HepG2 (cell line): ENCODE measurements at regions not wholly inside any gene's neighbourhood (a gene's known extent, or its start where the extent isn't known, plus 50 kb on each side); places are given as distances from the start of the nearest gene placed in this dataset.

Experiments used
- ATAC-seq: fragments of 200-7000 bp; cut with Tn5 transposase; 3 replicates; pipeline ENCODE4 v1.9.1; 2020; ENCODE audit warnings: mild to moderate bottlenecking, moderate library complexity
- BruUV-seq: library from RNA; stranded (reverse); fragments of 400-500 nt; replicated peaks from 2 replicates; lab custom pipeline; 2021; lab: Mats Ljungman, UMichigan
- CTCF ChIA-PET: fragments of 300-600 bp; formaldehyde crosslinking; extraction: SDS; loops from one replicate; lab custom pipeline; 2021; ENCODE audit warnings: low total read pairs, inconsistent platforms, low intra/inter-chr PET ratio; lab: Yijun Ruan, JAX
- POLR2A ChIA-PET: fragments of 350-600 bp; sonication (Branson Sonifier 250); formaldehyde crosslinking; loops from one replicate; lab custom pipeline; 2020; ENCODE audit warnings: antibody characterized with exemption, inconsistent platforms; lab: Yijun Ruan, JAX
- DNase-seq: peaks from one replicate; pipeline ENCODE4 v3.0.0-alpha.2; 2015; ENCODE audit warnings: low spot score
- FAIRE-seq: peaks from 3 replicates; lab custom pipeline; 2011; peaks lifted over from hg19 to GRCh38; lab: Jason Lieb, UNC
- H2AFZ ChIP-seq: one replicate; pipeline ENCODE4 v1.6.1; 2011; ENCODE audit warnings: low read length, inconsistent platforms
- H3K27ac ChIP-seq: fragments of 300-600 bp; 3 replicates; pipeline ENCODE4 v1.8.0; 2011; ENCODE audit warnings: mixed run types, mild to moderate bottlenecking, mixed read lengths, low read length, inconsistent platforms; ENCODE audit not compliant: insufficient read depth; ENCODE audit errors: extremely low read length
- H3K27me3 ChIP-seq, 2 experiments: fragments of 200-600 bp in 1 of 2; 2 replicates in 1 of 2; 3 replicates in 1 of 2; pipeline versions ENCODE4 v1.6.0 to v1.8.0; 2011; ENCODE audit warnings: low read length in 2 of 2, mild to moderate bottlenecking in 2 of 2, moderate library complexity in 2 of 2, inconsistent platforms in 1 of 2; ENCODE audit not compliant: insufficient read depth in 2 of 2, control insufficient read depth in 1 of 2
- H3K36me3 ChIP-seq, 2 experiments: fragments of 200-600 bp in 1 of 2; replicated peaks in 1 of 2; 2 replicates in 1 of 2; 3 replicates in 1 of 2; pipeline versions ENCODE4 v1.5.1 to v1.8.0; 2011; ENCODE audit warnings: low read length in 2 of 2, inconsistent platforms in 1 of 2; ENCODE audit not compliant: insufficient read depth in 2 of 2, control insufficient read depth in 1 of 2
- H3K4me1 ChIP-seq: 2 replicates; pipeline ENCODE4 v1.5.1; 2012; ENCODE audit warnings: low read length, inconsistent platforms; ENCODE audit not compliant: insufficient read depth
- H3K4me2 ChIP-seq: 2 replicates; pipeline ENCODE4 v1.6.0; 2011; ENCODE audit warnings: low read depth, low read length, inconsistent platforms
- H3K4me3 ChIP-seq, 3 experiments: fragments of 200-600 bp in 1 of 3; sonication (generic), shearing (Covaris generic) in 1 of 3; replicated peaks in 1 of 3; 2 replicates each; pipeline ENCODE4 v1.5.1; 2011 to 2016; ENCODE audit warnings: low read length in 3 of 3, inconsistent platforms in 2 of 3, low read depth in 2 of 3, mild to moderate bottlenecking in 2 of 3, control low read depth in 1 of 3, mixed read lengths in 1 of 3; ENCODE audit not compliant: insufficient read depth in 1 of 3
- H3K79me2 ChIP-seq: one replicate; pipeline ENCODE4 v1.6.1; 2011; ENCODE audit warnings: low read length, inconsistent platforms; ENCODE audit not compliant: insufficient read depth
- H3K9ac ChIP-seq: 2 replicates; pipeline ENCODE4 v1.6.0; 2011; ENCODE audit warnings: mild to moderate bottlenecking, low read depth, low read length, inconsistent platforms; ENCODE audit not compliant: insufficient read depth
- H3K9me3 ChIP-seq: 2 replicates; pipeline ENCODE4 v1.5.1; 2012; ENCODE audit warnings: mild to moderate bottlenecking, low read length
- H4K20me1 ChIP-seq: 2 replicates; pipeline ENCODE4 v1.6.0; 2011; ENCODE audit warnings: inconsistent platforms, mild to moderate bottlenecking, low read length, moderate library complexity; ENCODE audit not compliant: insufficient read depth
- ARNT2 ChIP-seq: sonication (generic); formaldehyde crosslinking; IDR thresholded peaks from 2 replicates; pipeline ENCODE4 v1.8.0; 2022; ENCODE audit warnings: mild to moderate bottlenecking, low read depth, missing genetic modification reagents, moderate library complexity
- ATF7 ChIP-seq, 2 experiments: fragments of 450-650 bp in 1 of 2; sonication (generic) in 1 of 2; formaldehyde crosslinking in 1 of 2; IDR thresholded peaks; 2 replicates each; pipeline versions ENCODE4 v1.4.0 to v1.6.1; 2016 to 2020; ENCODE audit warnings: antibody characterized with exemption in 1 of 2, mild to moderate bottlenecking in 1 of 2, missing genetic modification reagents in 1 of 2
- LBX2 ChIP-seq: sonication (generic); formaldehyde crosslinking; IDR thresholded peaks from 2 replicates; pipeline ENCODE4 v1.5.0; 2020; ENCODE audit warnings: missing genetic modification reagents, mild to moderate bottlenecking, borderline replicate concordance
- ZBTB33 ChIP-seq: sonication (generic); formaldehyde crosslinking; IDR thresholded peaks from 2 replicates; pipeline ENCODE4 v1.4.0; 2020; ENCODE audit warnings: missing genetic modification reagents
- ZNF251 ChIP-seq: sonication (generic); formaldehyde crosslinking; IDR thresholded peaks from 2 replicates; pipeline ENCODE4 v1.9.0; 2021; ENCODE audit warnings: mild to moderate bottlenecking, missing genetic modification reagents
- ZNF296 ChIP-seq: sonication (generic); formaldehyde crosslinking; conservative IDR thresholded peaks from 2 replicates; pipeline ENCODE4 v1.5.0; 2020; ENCODE audit warnings: mild to moderate bottlenecking, missing genetic modification reagents
- ZNF30 ChIP-seq: sonication (generic); formaldehyde crosslinking; IDR thresholded peaks from 2 replicates; pipeline ENCODE4 v1.5.0; 2020; ENCODE audit warnings: mild to moderate bottlenecking, missing genetic modification reagents
- ZNF607 ChIP-seq: sonication (generic); formaldehyde crosslinking; IDR thresholded peaks from 2 replicates; pipeline ENCODE4 v1.5.1; 2020; ENCODE audit warnings: missing genetic modification reagents, mild to moderate bottlenecking, borderline replicate concordance
- ZNF816 ChIP-seq: sonication (generic); formaldehyde crosslinking; IDR thresholded peaks from 2 replicates; pipeline ENCODE4 v1.8.0; 2022; ENCODE audit warnings: missing genetic modification reagents, mild to moderate bottlenecking, borderline replicate concordance
- ZSCAN25 ChIP-seq: sonication (generic); formaldehyde crosslinking; IDR thresholded peaks from 2 replicates; pipeline ENCODE4 v1.8.0; 2022; ENCODE audit warnings: mild to moderate bottlenecking, missing genetic modification reagents
- WGBS: methylation state at CpG from one replicate; pipeline ENCODE4 v1.1.6; 2017; ENCODE audit warnings: low lambda C conversion rate; 5-methylcytosine and 5-hydroxymethylcytosine counted together
- in situ Hi-C: cut with HindIII; loops from 2 replicates; pipeline ENCODE4 v1.10.0; 2017; ENCODE audit warnings: low pct_unique_long_range_greater_than_20kb; ENCODE audit not compliant: extremely low pct_ligation_motif_present
- intact Hi-C: fragments of 100-400 bp; cut with micrococcal nuclease; formaldehyde crosslinking; loops from one replicate; pipeline ENCODE4 v1.10.0; 2022; ENCODE audit not compliant: unreplicated experiment
- TF ChIP-seq, protein P1 (sequence below): sonication (generic); formaldehyde crosslinking; IDR thresholded peaks from 2 replicates; pipeline ENCODE4 v1.5.0; 2020; ENCODE audit warnings: mild to moderate bottlenecking, missing genetic modification reagents

DNA sequence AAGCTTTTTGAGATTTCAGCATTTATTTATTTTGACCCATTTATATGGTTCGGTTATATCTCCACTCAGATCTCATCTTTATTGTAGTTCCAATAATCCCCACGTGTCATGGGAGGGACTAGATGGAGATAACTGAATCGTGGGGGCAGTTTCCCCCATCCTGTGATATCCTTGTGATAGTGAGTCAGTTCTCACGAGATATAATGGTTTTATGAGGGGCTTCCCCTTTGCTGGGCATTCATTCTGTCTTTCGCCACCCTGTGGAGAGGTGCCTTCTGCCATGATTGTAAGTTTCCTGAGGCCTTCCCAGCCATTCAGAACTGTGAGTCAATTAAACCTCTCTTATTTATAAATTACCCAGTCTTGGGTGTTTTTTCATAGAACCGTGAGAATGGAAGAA, 96.5 kb upstream of the PCSK1 start:
- ChIA-PET CTCF (no interaction called here), POLR2A (no interaction called here)
- Histone ChIP-seq H3K4me1 (no peaks in the 10 kb centered on the region), H2AFZ (no peak overlapping the region), H3K4me2 (no peak overlapping the region), H4K20me1 (no peaks in the 10 kb centered on the region)
- WGBS, result 18% methylated on average over 6 of the region's 6 CpGs
- no peak for ATAC-seq
- DNase-seq, result no peak
- BruUV-seq, result no TSS peak
- in situ Hi-C loops, result no loop called here
- TF ChIP-seq ZBTB33 (CRISPR knock-in tag) (no peak), ZSCAN25 (CRISPR knock-in tag) (no peak), ARNT2 (CRISPR knock-in tag) (no peak), ZNF30 (CRISPR knock-in tag) (no peak), LBX2 (CRISPR knock-in tag) (no peak), ATF7 (IDR thresholded peaks at IDR 0.05) (no peak), ATF7 (CRISPR knock-in tag; IDR thresholded peaks at IDR 0.05) (no peak), ZNF816 (CRISPR knock-in tag) (no peak), ZNF607 (CRISPR knock-in tag) (no peak), ZNF296 (CRISPR knock-in tag) (no peak), ZNF251 (CRISPR knock-in tag) (no peak)
- TF ChIP-seq, protein P1, sequence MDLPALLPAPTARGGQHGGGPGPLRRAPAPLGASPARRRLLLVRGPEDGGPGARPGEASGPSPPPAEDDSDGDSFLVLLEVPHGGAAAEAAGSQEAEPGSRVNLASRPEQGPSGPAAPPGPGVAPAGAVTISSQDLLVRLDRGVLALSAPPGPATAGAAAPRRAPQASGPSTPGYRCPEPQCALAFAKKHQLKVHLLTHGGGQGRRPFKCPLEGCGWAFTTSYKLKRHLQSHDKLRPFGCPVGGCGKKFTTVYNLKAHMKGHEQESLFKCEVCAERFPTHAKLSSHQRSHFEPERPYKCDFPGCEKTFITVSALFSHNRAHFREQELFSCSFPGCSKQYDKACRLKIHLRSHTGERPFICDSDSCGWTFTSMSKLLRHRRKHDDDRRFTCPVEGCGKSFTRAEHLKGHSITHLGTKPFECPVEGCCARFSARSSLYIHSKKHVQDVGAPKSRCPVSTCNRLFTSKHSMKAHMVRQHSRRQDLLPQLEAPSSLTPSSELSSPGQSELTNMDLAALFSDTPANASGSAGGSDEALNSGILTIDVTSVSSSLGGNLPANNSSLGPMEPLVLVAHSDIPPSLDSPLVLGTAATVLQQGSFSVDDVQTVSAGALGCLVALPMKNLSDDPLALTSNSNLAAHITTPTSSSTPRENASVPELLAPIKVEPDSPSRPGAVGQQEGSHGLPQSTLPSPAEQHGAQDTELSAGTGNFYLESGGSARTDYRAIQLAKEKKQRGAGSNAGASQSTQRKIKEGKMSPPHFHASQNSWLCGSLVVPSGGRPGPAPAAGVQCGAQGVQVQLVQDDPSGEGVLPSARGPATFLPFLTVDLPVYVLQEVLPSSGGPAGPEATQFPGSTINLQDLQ (CRISPR knock-in tag), result no peak
- TF ChIP-seq, all 625 proteins: peak for 0
- H3K27me3 ChIP-seq, result no peaks in the 10 kb centered on the region
- no peaks in the 10 kb centered on the region for H3K79me2 ChIP-seq
- H3K9ac ChIP-seq, result no peak overlapping the region
- no peaks in the 10 kb centered on the region for H3K9me3 ChIP-seq
- no peaks in the 10 kb centered on the region for H3K36me3 ChIP-seq
- no peak overlapping the region for H3K4me3 ChIP-seq
- intact Hi-C loops, result no loop called here
- FAIRE-seq, result no peak
- no peak overlapping the region for H3K27ac ChIP-seq
